ENCODE measurements at regions not wholly inside any gene's neighbourhood (a gene's known extent, or its start where the extent isn't known, plus 50 kb on each side); places are given as distances from the start of the nearest gene placed in this dataset.

GRCh38 chr5:3122985-3123762 is 371.7 kb upstream of the IRX2 start:
- no peak for TF ChIP-seq CTCF (IDR thresholded peaks at IDR 0.05)
- TF ChIP-seq POLR2A (IDR thresholded peaks at IDR 0.05) = no peak

Measured in tibial nerve (tissue), 3 donors.